ENCODE measurements at regions not wholly inside any gene's neighbourhood (a gene's known extent, or its start where the extent isn't known, plus 50 kb on each side); places are given as distances from the start of the nearest gene placed in this dataset.

GRCh38 chr9:13645557-13645956, 366.1 kb upstream of the MPDZ start:
- Mint-ChIP-seq H3K36me3 (no peaks in the 10 kb centered on the region), H3K27me3 (no peaks in the 10 kb centered on the region), H3K4me1 (no peaks in the 10 kb centered on the region), H3K27ac (no peak overlapping the region), H3K9me3 (peaks cover 0 to 13% (median 6%) of the 10 kb centered on the region in 7 donors), H3K4me3 (no peak overlapping the region)
- no peak for ATAC-seq (ENCODE audit: low read depth in 2 of 2)
- no peak for DNase-seq
- Histone ChIP-seq H3K27me3 (ENCODE audit: control insufficient read depth, insufficient read depth, low read length) (no peaks in the 10 kb centered on the region), H3K9me3 (ENCODE audit: control insufficient read depth in 2 of 2, low read length in 2 of 2) (no peaks in the 10 kb centered on the region), H3K36me3 (ENCODE audit: control insufficient read depth, insufficient read depth, low read length) (no peaks in the 10 kb centered on the region), H3K4me1 (ENCODE audit: control insufficient read depth, insufficient read depth, low read length, poor library complexity, severe bottlenecking) (no peaks in the 10 kb centered on the region), H3K4me3 (ENCODE audit: low read depth, low read length) (no peak overlapping the region), H3K27ac (ENCODE audit: insufficient read depth, low read length, poor library complexity, severe bottlenecking) (no peak overlapping the region)

DNA sequence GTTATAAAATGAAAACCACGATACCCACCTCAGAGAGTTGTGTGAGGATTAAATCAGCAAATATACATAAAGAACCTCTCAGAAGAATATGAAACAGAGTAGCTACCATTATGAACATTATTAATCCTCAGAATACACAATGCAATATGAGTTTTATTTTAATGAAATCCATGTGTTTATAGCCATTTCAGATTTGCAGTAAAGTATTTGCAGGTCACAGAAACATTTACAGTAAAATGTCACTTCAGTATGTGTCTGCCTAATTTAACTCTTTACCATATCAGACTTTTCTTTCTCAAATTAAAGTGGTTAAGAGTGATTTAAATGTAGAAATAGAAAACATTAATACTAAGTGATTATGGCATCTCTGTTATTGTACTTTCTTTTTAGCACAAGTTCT, 365.2 kb upstream of the MPDZ start:
- Mint-ChIP-seq H3K4me1 (no peaks in the 10 kb centered on the region), H3K9me3 (peaks cover 0 to 13% (median 6%) of the 10 kb centered on the region in 7 donors), H3K36me3 (no peaks in the 10 kb centered on the region), H3K27ac (no peak overlapping the region), H3K27me3 (no peaks in the 10 kb centered on the region), H3K4me3 (no peak overlapping the region)
- Histone ChIP-seq H3K27ac (ENCODE audit: insufficient read depth, low read length, poor library complexity, severe bottlenecking) (no peak overlapping the region), H3K27me3 (ENCODE audit: control insufficient read depth, insufficient read depth, low read length) (no peaks in the 10 kb centered on the region), H3K9me3 (ENCODE audit: control insufficient read depth in 2 of 2, low read length in 2 of 2) (no peaks in the 10 kb centered on the region), H3K4me1 (ENCODE audit: control insufficient read depth, insufficient read depth, low read length, poor library complexity, severe bottlenecking) (no peaks in the 10 kb centered on the region), H3K36me3 (ENCODE audit: control insufficient read depth, insufficient read depth, low read length) (no peaks in the 10 kb centered on the region), H3K4me3 (ENCODE audit: low read depth, low read length) (no peak overlapping the region)
- no peak for ATAC-seq (ENCODE audit: low read depth in 2 of 2)
- no peak for DNase-seq

- H3K9me3 Mint-ChIP-seq, result peaks cover 2 to 13% (median 8%) of the 10 kb centered on the region in 7 donors
- no peaks in the 10 kb centered on the region for H3K36me3 Mint-ChIP-seq
- no peak overlapping the region for H3K4me3 Mint-ChIP-seq
- Histone ChIP-seq H3K27me3 (ENCODE audit: control insufficient read depth, insufficient read depth, low read length) (no peaks in the 10 kb centered on the region), H3K9me3 (ENCODE audit: control insufficient read depth in 2 of 2, low read length in 2 of 2) (no peaks in the 10 kb centered on the region), H3K27ac (ENCODE audit: insufficient read depth, low read length, poor library complexity, severe bottlenecking) (no peak overlapping the region), H3K4me3 (ENCODE audit: low read depth, low read length) (no peak overlapping the region), H3K36me3 (ENCODE audit: control insufficient read depth, insufficient read depth, low read length) (no peaks in the 10 kb centered on the region), H3K4me1 (ENCODE audit: control insufficient read depth, insufficient read depth, low read length, poor library complexity, severe bottlenecking) (no peaks in the 10 kb centered on the region)
- H3K4me1 Mint-ChIP-seq, result no peaks in the 10 kb centered on the region
- no peak for DNase-seq
- no peak for ATAC-seq (ENCODE audit: low read depth in 2 of 2)
- H3K27ac Mint-ChIP-seq, result no peak overlapping the region
- H3K27me3 Mint-ChIP-seq, result no peaks in the 10 kb centered on the region
Measured at GRCh38 chr9:13642646-13643045, 363.2 kb upstream of the MPDZ start.

DNA sequence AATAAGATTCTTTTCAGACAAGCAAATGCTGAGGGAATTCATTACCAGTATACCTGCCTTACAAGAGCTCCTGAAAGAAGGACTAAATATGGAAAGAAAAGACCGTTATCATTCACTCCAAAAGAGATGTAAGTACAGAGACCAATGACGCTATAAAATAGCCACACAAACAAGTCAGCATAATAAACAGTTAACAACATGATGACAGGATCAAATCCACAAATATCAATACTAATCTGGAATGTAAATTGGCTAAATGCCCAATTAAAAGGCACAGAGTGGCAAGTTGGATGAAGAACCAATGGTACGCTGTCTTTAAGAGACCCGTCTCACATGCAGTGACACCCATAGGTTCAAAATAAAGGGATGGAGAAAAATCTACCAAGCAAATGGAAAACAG, 349.6 kb upstream of the MPDZ start:
- Mint-ChIP-seq H3K4me1 (peaks cover 0 to 2% (median 0%) of the 10 kb centered on the region in 4 donors), H3K4me3 (no peak overlapping the region), H3K9me3 (peaks cover 4 to 26% (median 11%) of the 10 kb centered on the region in 7 donors), H3K27ac (no peak overlapping the region), H3K36me3 (no peaks in the 10 kb centered on the region), H3K27me3 (no peaks in the 10 kb centered on the region)
- H3K27me3 ChIP-seq (ENCODE audit: control insufficient read depth, insufficient read depth, low read length), result no peaks in the 10 kb centered on the region
- DNase-seq (no peak), ATAC-seq (ENCODE audit: low read depth in 2 of 2) (no peak)
- no peak overlapping the region for H3K27ac ChIP-seq (ENCODE audit: insufficient read depth, low read length, poor library complexity, severe bottlenecking)
- peaks cover 0 to 6% of the 10 kb centered on the region in 2 experiments for H3K9me3 ChIP-seq (ENCODE audit: control insufficient read depth in 2 of 2, low read length in 2 of 2)
- H3K4me1 ChIP-seq (ENCODE audit: control insufficient read depth, insufficient read depth, low read length, poor library complexity, severe bottlenecking), result no peaks in the 10 kb centered on the region
- H3K36me3 ChIP-seq (ENCODE audit: control insufficient read depth, insufficient read depth, low read length), result no peaks in the 10 kb centered on the region
- H3K4me3 ChIP-seq (ENCODE audit: low read depth, low read length), result no peak overlapping the region

DNA sequence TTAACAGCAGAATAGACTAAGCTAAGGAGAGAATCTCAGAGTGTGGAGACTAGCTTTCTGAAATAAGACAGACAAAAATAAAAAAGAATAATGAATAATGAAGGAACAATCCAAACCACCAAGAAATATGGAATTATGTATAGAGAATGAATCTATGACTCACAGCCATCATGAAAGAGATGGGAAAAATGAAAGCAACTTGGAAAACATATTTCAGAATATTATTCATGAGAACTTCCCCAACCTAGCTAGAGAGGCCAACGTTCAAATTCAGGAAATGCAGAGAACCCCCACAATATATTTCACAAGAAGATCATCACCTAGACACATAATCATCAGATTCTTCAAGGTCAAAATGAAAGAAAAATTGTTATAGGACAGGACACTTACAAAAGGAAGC, 349.0 kb upstream of the MPDZ start:
- H3K4me3 ChIP-seq (ENCODE audit: low read depth, low read length), result no peak overlapping the region
- H3K4me1 ChIP-seq (ENCODE audit: control insufficient read depth, insufficient read depth, low read length, poor library complexity, severe bottlenecking), result no peaks in the 10 kb centered on the region
- H3K27me3 ChIP-seq (ENCODE audit: control insufficient read depth, insufficient read depth, low read length), result no peaks in the 10 kb centered on the region
- DNase-seq, result no peak
- Mint-ChIP-seq H3K4me1 (peaks cover 0 to 2% (median 0%) of the 10 kb centered on the region in 4 donors), H3K4me3 (no peak overlapping the region), H3K27me3 (no peaks in the 10 kb centered on the region), H3K9me3 (peaks cover 4 to 26% (median 11%) of the 10 kb centered on the region in 7 donors), H3K36me3 (no peaks in the 10 kb centered on the region), H3K27ac (no peak overlapping the region)
- H3K9me3 ChIP-seq (ENCODE audit: control insufficient read depth in 2 of 2, low read length in 2 of 2), result peaks cover 0 to 6% of the 10 kb centered on the region in 2 experiments
- H3K27ac ChIP-seq (ENCODE audit: insufficient read depth, low read length, poor library complexity, severe bottlenecking), result no peak overlapping the region
- ATAC-seq (ENCODE audit: low read depth in 2 of 2), result no peak
- no peaks in the 10 kb centered on the region for H3K36me3 ChIP-seq (ENCODE audit: control insufficient read depth, insufficient read depth, low read length)

DNA sequence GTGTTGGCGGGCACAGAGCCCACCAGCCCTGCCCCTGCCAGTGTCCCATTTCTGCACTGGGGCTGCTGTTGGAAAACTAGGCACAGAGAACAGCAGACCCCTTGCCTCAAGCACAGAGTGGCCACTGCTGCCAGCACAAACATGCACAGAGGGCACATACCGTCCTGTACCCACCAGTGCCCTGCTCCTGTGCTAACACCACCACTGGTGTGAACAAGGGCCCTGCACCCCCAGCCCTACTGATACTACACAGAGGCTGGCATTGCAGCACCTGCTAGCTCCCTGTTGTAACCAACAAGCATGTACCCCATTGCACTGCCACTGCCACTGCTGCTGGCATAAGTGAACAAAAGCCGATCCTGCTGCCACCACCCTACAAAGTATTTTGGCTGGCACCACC, 348.0 kb upstream of the MPDZ start:
- H3K36me3 Mint-ChIP-seq, result no peaks in the 10 kb centered on the region
- H3K4me1 Mint-ChIP-seq, result peaks cover 0 to 2% (median 0%) of the 10 kb centered on the region in 4 donors
- ATAC-seq (ENCODE audit: low read depth in 2 of 2) (no peak), DNase-seq (no peak)
- no peaks in the 10 kb centered on the region for H3K27me3 ChIP-seq (ENCODE audit: control insufficient read depth, insufficient read depth, low read length)
- peaks cover 3 to 26% (median 11%) of the 10 kb centered on the region in 7 donors for H3K9me3 Mint-ChIP-seq
- H3K9me3 ChIP-seq (ENCODE audit: control insufficient read depth in 2 of 2, low read length in 2 of 2), result peaks cover 0 to 6% of the 10 kb centered on the region in 2 experiments
- no peaks in the 10 kb centered on the region for H3K36me3 ChIP-seq (ENCODE audit: control insufficient read depth, insufficient read depth, low read length)
- no peaks in the 10 kb centered on the region for H3K4me1 ChIP-seq (ENCODE audit: control insufficient read depth, insufficient read depth, low read length, poor library complexity, severe bottlenecking)
- no peak overlapping the region for H3K4me3 ChIP-seq (ENCODE audit: low read depth, low read length)
- H3K27me3 Mint-ChIP-seq, result no peaks in the 10 kb centered on the region
- H3K27ac ChIP-seq (ENCODE audit: insufficient read depth, low read length, poor library complexity, severe bottlenecking), result no peak overlapping the region
- H3K27ac Mint-ChIP-seq, result no peak overlapping the region
- H3K4me3 Mint-ChIP-seq, result no peak overlapping the region

- peaks cover 0 to 2% (median 0%) of the 10 kb centered on the region in 4 donors for H3K4me1 Mint-ChIP-seq
Measured at GRCh38 chr9:13627071-13627470, 347.6 kb upstream of the MPDZ start.

GRCh38 chr9:13626601-13627000, 347.1 kb upstream of the MPDZ start:
- no peaks in the 10 kb centered on the region for H3K27me3 Mint-ChIP-seq
- no peak overlapping the region for H3K27ac ChIP-seq (ENCODE audit: insufficient read depth, low read length, poor library complexity, severe bottlenecking)

More at GRCh38 chr9:13627071-13627470, 347.6 kb upstream of the MPDZ start:
- no peaks in the 10 kb centered on the region for H3K4me1 ChIP-seq (ENCODE audit: control insufficient read depth, insufficient read depth, low read length, poor library complexity, severe bottlenecking)
- Mint-ChIP-seq H3K9me3 (peaks cover 3 to 27% (median 11%) of the 10 kb centered on the region in 7 donors), H3K4me3 (no peak overlapping the region), H3K27ac (no peak overlapping the region), H3K27me3 (no peaks in the 10 kb centered on the region), H3K36me3 (no peaks in the 10 kb centered on the region)
- no peaks in the 10 kb centered on the region for H3K36me3 ChIP-seq (ENCODE audit: control insufficient read depth, insufficient read depth, low read length)
- peaks cover 0 to 6% of the 10 kb centered on the region in 2 experiments for H3K9me3 ChIP-seq (ENCODE audit: control insufficient read depth in 2 of 2, low read length in 2 of 2)
- H3K4me3 ChIP-seq (ENCODE audit: low read depth, low read length), result no peak overlapping the region
- DNase-seq (no peak), ATAC-seq (ENCODE audit: low read depth in 2 of 2) (no peak)
- H3K27me3 ChIP-seq (ENCODE audit: control insufficient read depth, insufficient read depth, low read length), result no peaks in the 10 kb centered on the region
- H3K27ac ChIP-seq (ENCODE audit: insufficient read depth, low read length, poor library complexity, severe bottlenecking), result no peak overlapping the region

More at GRCh38 chr9:13626601-13627000, 347.1 kb upstream of the MPDZ start:
- H3K4me1 Mint-ChIP-seq, result peaks cover 0 to 2% (median 0%) of the 10 kb centered on the region in 4 donors
- peaks cover 2 to 32% (median 11%) of the 10 kb centered on the region in 7 donors for H3K9me3 Mint-ChIP-seq
- DNase-seq (no peak), ATAC-seq (ENCODE audit: low read depth in 2 of 2) (no peak)
- no peaks in the 10 kb centered on the region for H3K27me3 ChIP-seq (ENCODE audit: control insufficient read depth, insufficient read depth, low read length)
- H3K27ac Mint-ChIP-seq, result no peak overlapping the region
- H3K4me3 Mint-ChIP-seq, result no peak overlapping the region
- no peaks in the 10 kb centered on the region for H3K36me3 Mint-ChIP-seq
- H3K36me3 ChIP-seq (ENCODE audit: control insufficient read depth, insufficient read depth, low read length), result no peaks in the 10 kb centered on the region
- H3K9me3 ChIP-seq (ENCODE audit: control insufficient read depth in 2 of 2, low read length in 2 of 2), result peaks cover 0 to 6% of the 10 kb centered on the region in 2 experiments
- H3K4me3 ChIP-seq (ENCODE audit: low read depth, low read length), result no peak overlapping the region
- no peaks in the 10 kb centered on the region for H3K4me1 ChIP-seq (ENCODE audit: control insufficient read depth, insufficient read depth, low read length, poor library complexity, severe bottlenecking)

Measured in CD4-positive, CD25-positive, alpha-beta regulatory T cell (primary cell).